HCT116 (cell line): ENCODE measurements at regions not wholly inside any gene's neighbourhood (a gene's known extent, or its start where the extent isn't known, plus 50 kb on each side); places are given as distances from the start of the nearest gene placed in this dataset.

Source experiments
- TF ChIP-seq, protein P1 (sequence below), 3 experiments: fragments of 200-600 bp in 1 of 3; sonication (generic) in 1 of 3; IDR thresholded peaks in 2 of 3; conservative IDR thresholded peaks in 1 of 3; 2 replicates each; pipeline ENCODE4 v1.5.1; 2012 to 2017; ENCODE audit warnings: low read depth in 2 of 3, low read length in 2 of 3, antibody characterized with exemption in 1 of 3, borderline replicate concordance in 1 of 3, control low read depth in 1 of 3, mild to moderate bottlenecking in 1 of 3, mixed read lengths in 1 of 3, mixed run types in 1 of 3, moderate library complexity in 1 of 3; ENCODE audit not compliant: insufficient read depth in 1 of 3
- TF ChIP-seq, protein P2 (sequence below): IDR thresholded peaks from 2 replicates; pipeline ENCODE4 v1.6.1; 2012; ENCODE audit warnings: low read depth
- TF ChIP-seq, protein P3 (sequence below): IDR thresholded peaks from 2 replicates; pipeline ENCODE4 v1.6.1; 2012

DNA sequence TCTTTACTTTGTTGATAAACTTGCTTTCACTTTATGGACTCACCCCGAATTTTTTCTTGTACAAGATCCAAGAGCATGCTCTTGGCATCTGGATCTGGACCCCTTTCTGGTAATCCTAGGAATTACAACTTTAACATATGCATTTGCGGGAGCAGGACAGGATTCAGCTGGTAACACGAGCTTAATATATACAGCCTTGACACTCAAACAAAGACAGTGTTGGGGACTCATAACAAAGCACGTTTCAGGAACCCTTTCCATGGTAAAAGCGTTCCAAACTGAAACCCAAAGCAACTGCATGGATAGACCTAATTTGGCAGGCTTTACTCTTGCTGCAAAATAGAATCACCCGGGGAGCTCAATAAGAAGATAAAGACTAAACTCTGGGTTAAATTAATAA lies 349.7 kb upstream of the AMELY start:
- TF ChIP-seq, protein P1, sequence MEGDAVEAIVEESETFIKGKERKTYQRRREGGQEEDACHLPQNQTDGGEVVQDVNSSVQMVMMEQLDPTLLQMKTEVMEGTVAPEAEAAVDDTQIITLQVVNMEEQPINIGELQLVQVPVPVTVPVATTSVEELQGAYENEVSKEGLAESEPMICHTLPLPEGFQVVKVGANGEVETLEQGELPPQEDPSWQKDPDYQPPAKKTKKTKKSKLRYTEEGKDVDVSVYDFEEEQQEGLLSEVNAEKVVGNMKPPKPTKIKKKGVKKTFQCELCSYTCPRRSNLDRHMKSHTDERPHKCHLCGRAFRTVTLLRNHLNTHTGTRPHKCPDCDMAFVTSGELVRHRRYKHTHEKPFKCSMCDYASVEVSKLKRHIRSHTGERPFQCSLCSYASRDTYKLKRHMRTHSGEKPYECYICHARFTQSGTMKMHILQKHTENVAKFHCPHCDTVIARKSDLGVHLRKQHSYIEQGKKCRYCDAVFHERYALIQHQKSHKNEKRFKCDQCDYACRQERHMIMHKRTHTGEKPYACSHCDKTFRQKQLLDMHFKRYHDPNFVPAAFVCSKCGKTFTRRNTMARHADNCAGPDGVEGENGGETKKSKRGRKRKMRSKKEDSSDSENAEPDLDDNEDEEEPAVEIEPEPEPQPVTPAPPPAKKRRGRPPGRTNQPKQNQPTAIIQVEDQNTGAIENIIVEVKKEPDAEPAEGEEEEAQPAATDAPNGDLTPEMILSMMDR (IDR thresholded peaks at IDR 0.05 in 2 of 3, conservative IDR thresholded peaks at IDR 0.05 in 1 of 3; ENCODE audit: borderline replicate concordance in 1 of 3, insufficient read depth in 1 of 3, low read depth in 2 of 3, low read length in 2 of 3): no peak
- TF ChIP-seq, protein P2, sequence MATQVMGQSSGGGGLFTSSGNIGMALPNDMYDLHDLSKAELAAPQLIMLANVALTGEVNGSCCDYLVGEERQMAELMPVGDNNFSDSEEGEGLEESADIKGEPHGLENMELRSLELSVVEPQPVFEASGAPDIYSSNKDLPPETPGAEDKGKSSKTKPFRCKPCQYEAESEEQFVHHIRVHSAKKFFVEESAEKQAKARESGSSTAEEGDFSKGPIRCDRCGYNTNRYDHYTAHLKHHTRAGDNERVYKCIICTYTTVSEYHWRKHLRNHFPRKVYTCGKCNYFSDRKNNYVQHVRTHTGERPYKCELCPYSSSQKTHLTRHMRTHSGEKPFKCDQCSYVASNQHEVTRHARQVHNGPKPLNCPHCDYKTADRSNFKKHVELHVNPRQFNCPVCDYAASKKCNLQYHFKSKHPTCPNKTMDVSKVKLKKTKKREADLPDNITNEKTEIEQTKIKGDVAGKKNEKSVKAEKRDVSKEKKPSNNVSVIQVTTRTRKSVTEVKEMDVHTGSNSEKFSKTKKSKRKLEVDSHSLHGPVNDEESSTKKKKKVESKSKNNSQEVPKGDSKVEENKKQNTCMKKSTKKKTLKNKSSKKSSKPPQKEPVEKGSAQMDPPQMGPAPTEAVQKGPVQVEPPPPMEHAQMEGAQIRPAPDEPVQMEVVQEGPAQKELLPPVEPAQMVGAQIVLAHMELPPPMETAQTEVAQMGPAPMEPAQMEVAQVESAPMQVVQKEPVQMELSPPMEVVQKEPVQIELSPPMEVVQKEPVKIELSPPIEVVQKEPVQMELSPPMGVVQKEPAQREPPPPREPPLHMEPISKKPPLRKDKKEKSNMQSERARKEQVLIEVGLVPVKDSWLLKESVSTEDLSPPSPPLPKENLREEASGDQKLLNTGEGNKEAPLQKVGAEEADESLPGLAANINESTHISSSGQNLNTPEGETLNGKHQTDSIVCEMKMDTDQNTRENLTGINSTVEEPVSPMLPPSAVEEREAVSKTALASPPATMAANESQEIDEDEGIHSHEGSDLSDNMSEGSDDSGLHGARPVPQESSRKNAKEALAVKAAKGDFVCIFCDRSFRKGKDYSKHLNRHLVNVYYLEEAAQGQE: no peak
- TF ChIP-seq, protein P3, sequence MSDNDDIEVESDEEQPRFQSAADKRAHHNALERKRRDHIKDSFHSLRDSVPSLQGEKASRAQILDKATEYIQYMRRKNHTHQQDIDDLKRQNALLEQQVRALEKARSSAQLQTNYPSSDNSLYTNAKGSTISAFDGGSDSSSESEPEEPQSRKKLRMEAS: no peak
